ENCODE measurements at regions not wholly inside any gene's neighbourhood (a gene's known extent, or its start where the extent isn't known, plus 50 kb on each side); places are given as distances from the start of the nearest gene placed in this dataset.

- CTCF ChIA-PET, result no interaction called here
- dilution Hi-C loops (cut with MboI; ENCODE audit: extremely low pct_ligation_motif_present, low sequenced_read_pairs), result no loop called here
- intact Hi-C loops (cut with micrococcal nuclease), result no loop called here
Observed at GRCh38 chr3:22666736-22667135, 536.4 kb upstream of the UBE2E2 start.

DNA sequence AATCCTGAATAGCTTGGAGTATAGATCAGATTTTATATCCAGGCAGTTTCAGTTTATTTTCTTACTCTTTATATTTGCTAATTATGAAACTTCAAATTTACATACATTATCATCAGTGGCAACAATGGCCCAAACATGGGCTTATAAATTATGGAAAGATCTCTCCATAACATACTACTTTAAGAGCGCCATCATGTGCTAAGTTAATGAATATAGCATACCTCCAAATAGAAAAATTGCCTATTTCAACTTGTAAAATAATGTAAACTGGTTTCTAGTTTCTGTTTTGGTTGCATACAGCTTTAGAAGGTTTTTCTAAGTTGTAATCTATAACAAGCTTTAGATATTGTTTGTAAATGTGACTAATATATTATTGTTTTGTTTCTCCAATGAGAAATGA lies 531.3 kb upstream of the UBE2E2 start:
- no peak overlapping the region for H3K27ac ChIP-seq (ENCODE audit: insufficient read depth, low read depth, low read length)
- no peaks in the 10 kb centered on the region for H3K79me2 ChIP-seq (ENCODE audit: control insufficient read depth, insufficient read depth, low read length)
- no peaks in the 10 kb centered on the region for H3K36me3 ChIP-seq (ENCODE audit: control insufficient read depth in 2 of 2, extremely low read depth in 1 of 2, insufficient read depth in 2 of 2, low read length in 2 of 2)
- dilution Hi-C loops (cut with MboI; ENCODE audit: extremely low pct_ligation_motif_present, low sequenced_read_pairs) (no loop called here), intact Hi-C loops (cut with micrococcal nuclease) (no loop called here)
- no peak overlapping the region for H2AFZ ChIP-seq (ENCODE audit: low read depth, low read length)
- POLR2A ChIA-PET, result no interaction called here
- CTCF ChIA-PET, result no interaction called here
- BruUV-seq (replicated peaks), result no TSS peak
- no peaks in the 10 kb centered on the region for H3K4me1 ChIP-seq (ENCODE audit: control insufficient read depth, extremely low read depth, insufficient read depth, low read length)
- H4K20me1 ChIP-seq (replicated peaks; ENCODE audit: control insufficient read depth, extremely low read depth, insufficient read depth, low read length), result no peaks in the 10 kb centered on the region
- peaks cover 7% of the 10 kb centered on the region for H3K9me3 ChIP-seq (replicated peaks; ENCODE audit: control insufficient read depth, insufficient read depth, low read length)
- no peaks in the 10 kb centered on the region for H3K27me3 ChIP-seq (ENCODE audit: control insufficient read depth in 2 of 2, insufficient read depth in 2 of 2, low read length in 2 of 2)
- H3K9me1 ChIP-seq (replicated peaks; ENCODE audit: control insufficient read depth, extremely low read depth, insufficient read depth, low read length), result no peaks in the 10 kb centered on the region
- FAIRE-seq (no peak), DNase-seq (ENCODE audit: low read depth, low spot score) (no peak)
- TF ChIP-seq FOS (IDR thresholded peaks at IDR 0.05; ENCODE audit: borderline replicate concordance, insufficient read depth, low read length) (no peak), JUN (IDR thresholded peaks at IDR 0.05; ENCODE audit: borderline replicate concordance, insufficient read depth, insufficient read length, low read depth) (no peak), MAX (IDR thresholded peaks at IDR 0.05; ENCODE audit: insufficient read depth, insufficient read length) (no peak), MYC (IDR thresholded peaks at IDR 0.05; ENCODE audit: low read depth, low read length) (no peak), POLR2AphosphoS5 (IDR thresholded peaks at IDR 0.05; ENCODE audit: insufficient read depth, low read depth, low read length) (no peak)
- TF ChIP-seq, protein P1, sequence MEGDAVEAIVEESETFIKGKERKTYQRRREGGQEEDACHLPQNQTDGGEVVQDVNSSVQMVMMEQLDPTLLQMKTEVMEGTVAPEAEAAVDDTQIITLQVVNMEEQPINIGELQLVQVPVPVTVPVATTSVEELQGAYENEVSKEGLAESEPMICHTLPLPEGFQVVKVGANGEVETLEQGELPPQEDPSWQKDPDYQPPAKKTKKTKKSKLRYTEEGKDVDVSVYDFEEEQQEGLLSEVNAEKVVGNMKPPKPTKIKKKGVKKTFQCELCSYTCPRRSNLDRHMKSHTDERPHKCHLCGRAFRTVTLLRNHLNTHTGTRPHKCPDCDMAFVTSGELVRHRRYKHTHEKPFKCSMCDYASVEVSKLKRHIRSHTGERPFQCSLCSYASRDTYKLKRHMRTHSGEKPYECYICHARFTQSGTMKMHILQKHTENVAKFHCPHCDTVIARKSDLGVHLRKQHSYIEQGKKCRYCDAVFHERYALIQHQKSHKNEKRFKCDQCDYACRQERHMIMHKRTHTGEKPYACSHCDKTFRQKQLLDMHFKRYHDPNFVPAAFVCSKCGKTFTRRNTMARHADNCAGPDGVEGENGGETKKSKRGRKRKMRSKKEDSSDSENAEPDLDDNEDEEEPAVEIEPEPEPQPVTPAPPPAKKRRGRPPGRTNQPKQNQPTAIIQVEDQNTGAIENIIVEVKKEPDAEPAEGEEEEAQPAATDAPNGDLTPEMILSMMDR (IDR thresholded peaks at IDR 0.05; ENCODE audit: extremely low read depth in 1 of 2, insufficient read depth in 1 of 2, low read depth in 1 of 2, low read length in 2 of 2), result no peak
- no peak overlapping the region for H3K4me2 ChIP-seq (ENCODE audit: insufficient read depth, low read length)
- H3K9ac ChIP-seq (replicated peaks; ENCODE audit: extremely low read depth, insufficient read depth, low read length), result no peak overlapping the region
- no peak overlapping the region for H3K4me3 ChIP-seq (replicated peaks in 1 of 3; ENCODE audit: insufficient read depth in 1 of 3, low read depth in 1 of 3, low read length in 3 of 3)

More at GRCh38 chr3:22666736-22667135, 536.4 kb upstream of the UBE2E2 start:
- peaks cover 3% of the 10 kb centered on the region for H3K9me3 ChIP-seq (replicated peaks; ENCODE audit: control insufficient read depth, insufficient read depth, low read length)
- H3K4me3 ChIP-seq (replicated peaks in 1 of 3; ENCODE audit: insufficient read depth in 1 of 3, low read depth in 1 of 3, low read length in 3 of 3), result no peak overlapping the region
- no peaks in the 10 kb centered on the region for H3K27me3 ChIP-seq (ENCODE audit: control insufficient read depth in 2 of 2, insufficient read depth in 2 of 2, low read length in 2 of 2)
- no peak overlapping the region for H2AFZ ChIP-seq (ENCODE audit: low read depth, low read length)
- FAIRE-seq, result no peak
- H4K20me1 ChIP-seq (replicated peaks; ENCODE audit: control insufficient read depth, extremely low read depth, insufficient read depth, low read length), result no peaks in the 10 kb centered on the region
- H3K27ac ChIP-seq (ENCODE audit: insufficient read depth, low read depth, low read length), result no peak overlapping the region
- no peaks in the 10 kb centered on the region for H3K9me1 ChIP-seq (replicated peaks; ENCODE audit: control insufficient read depth, extremely low read depth, insufficient read depth, low read length)
- no peak overlapping the region for H3K9ac ChIP-seq (replicated peaks; ENCODE audit: extremely low read depth, insufficient read depth, low read length)
- no peaks in the 10 kb centered on the region for H3K4me1 ChIP-seq (ENCODE audit: control insufficient read depth, extremely low read depth, insufficient read depth, low read length)
- H3K79me2 ChIP-seq (ENCODE audit: control insufficient read depth, insufficient read depth, low read length), result no peaks in the 10 kb centered on the region
- H3K4me2 ChIP-seq (ENCODE audit: insufficient read depth, low read length), result no peak overlapping the region
- BruUV-seq (replicated peaks), result no TSS peak
- POLR2A ChIA-PET, result no interaction called here
- no peaks in the 10 kb centered on the region for H3K36me3 ChIP-seq (ENCODE audit: control insufficient read depth in 2 of 2, extremely low read depth in 1 of 2, insufficient read depth in 2 of 2, low read length in 2 of 2)
- DNase-seq (ENCODE audit: low read depth, low spot score), result no peak
- TF ChIP-seq JUN (IDR thresholded peaks at IDR 0.05; ENCODE audit: borderline replicate concordance, insufficient read depth, insufficient read length, low read depth) (no peak), POLR2A (IDR thresholded peaks at IDR 0.05; ENCODE audit: low read depth, low read length) (no peak), POLR2AphosphoS5 (IDR thresholded peaks at IDR 0.05; ENCODE audit: insufficient read depth, low read depth, low read length) (no peak), FOS (IDR thresholded peaks at IDR 0.05; ENCODE audit: borderline replicate concordance, insufficient read depth, low read length) (no peak), MAX (IDR thresholded peaks at IDR 0.05; ENCODE audit: insufficient read depth, insufficient read length) (no peak), GATA2 (IDR thresholded peaks at IDR 0.05; ENCODE audit: insufficient read depth, insufficient read length, low read depth, low read length) (no peak)
- TF ChIP-seq, protein P1 (IDR thresholded peaks at IDR 0.05; ENCODE audit: extremely low read depth in 1 of 2, insufficient read depth in 1 of 2, low read depth in 1 of 2, low read length in 2 of 2), result no peak

Data from endothelial cell of umbilical vein (primary cell).